HEK293T (cell line): ENCODE measurements at regions not wholly inside any gene's neighbourhood (a gene's known extent, or its start where the extent isn't known, plus 50 kb on each side); places are given as distances from the start of the nearest gene placed in this dataset.

Source experiments
- CTCF ChIA-PET: fragments of 350-600 bp; formaldehyde crosslinking; extraction: SDS; loops from one replicate; lab custom pipeline; 2021; ENCODE audit warnings: antibody characterized with exemption, inconsistent platforms; lab: Yijun Ruan, JAX
- POLR2A ChIA-PET: fragments of 350-600 bp; formaldehyde crosslinking; extraction: SDS; loops from one replicate; lab custom pipeline; 2020; ENCODE audit warnings: antibody characterized with exemption, inconsistent platforms; lab: Yijun Ruan, JAX
- DNase-seq: peaks from one replicate; pipeline ENCODE4 v3.0.0; 2012; ENCODE audit warnings: mixed read lengths; ENCODE audit errors: extremely low spot score
- ARNT ChIP-seq: fragments of 450-650 bp; IDR thresholded peaks from 2 replicates; pipeline ENCODE4 v1.6.1; 2017; ENCODE audit warnings: mild to moderate bottlenecking
- BHLHE40 ChIP-seq: fragments of 450-650 bp; IDR thresholded peaks from 2 replicates; pipeline ENCODE4 v1.6.1; 2016; ENCODE audit warnings: mild to moderate bottlenecking, moderate library complexity, borderline replicate concordance
- CTBP1 ChIP-seq: fragments of 450-650 bp; IDR thresholded peaks from 2 replicates; pipeline ENCODE4 v1.6.1; 2016; ENCODE audit warnings: borderline replicate concordance
- ELF4 ChIP-seq: fragments of 450-650 bp; IDR thresholded peaks from 2 replicates; pipeline ENCODE4 v1.6.1; 2017; ENCODE audit warnings: antibody characterized with exemption
- FOXA1 ChIP-seq: fragments of 450-650 bp; IDR thresholded peaks from 2 replicates; pipeline ENCODE4 v1.6.1; 2016; ENCODE audit warnings: mild to moderate bottlenecking
- FOXK2 ChIP-seq: fragments of 450-650 bp; IDR thresholded peaks from 2 replicates; pipeline ENCODE4 v1.6.1; 2016; ENCODE audit warnings: mild to moderate bottlenecking
- FOXM1 ChIP-seq: fragments of 450-650 bp; IDR thresholded peaks from 2 replicates; pipeline ENCODE4 v1.6.1; 2017; ENCODE audit warnings: mild to moderate bottlenecking, borderline replicate concordance
- HDGF ChIP-seq: fragments of 450-650 bp; IDR thresholded peaks from 2 replicates; pipeline ENCODE4 v1.6.1; 2017; ENCODE audit warnings: antibody characterized with exemption, borderline replicate concordance
- L3MBTL2 ChIP-seq: fragments of 450-650 bp; conservative IDR thresholded peaks from 2 replicates; pipeline ENCODE4 v1.6.1; 2016; ENCODE audit warnings: mild to moderate bottlenecking
- LEF1 ChIP-seq: fragments of 450-650 bp; IDR thresholded peaks from 2 replicates; pipeline ENCODE4 v1.6.1; 2017; ENCODE audit warnings: mild to moderate bottlenecking, borderline replicate concordance
- NFRKB ChIP-seq: fragments of 450-650 bp; IDR thresholded peaks from 2 replicates; pipeline ENCODE4 v1.6.1; 2016; ENCODE audit warnings: mild to moderate bottlenecking, moderate library complexity
- PKNOX1 ChIP-seq: fragments of 450-650 bp; IDR thresholded peaks from 2 replicates; pipeline ENCODE4 v1.6.1; 2016
- SP1 ChIP-seq: fragments of 450-650 bp; IDR thresholded peaks from 2 replicates; pipeline ENCODE4 v1.6.1; 2017
- SUZ12 ChIP-seq: fragments of 450-650 bp; IDR thresholded peaks from 2 replicates; pipeline ENCODE4 v1.6.1; 2016; ENCODE audit warnings: mild to moderate bottlenecking
- TARDBP ChIP-seq: fragments of 450-650 bp; IDR thresholded peaks from 2 replicates; pipeline ENCODE4 v1.6.1; 2016
- ZNF384 ChIP-seq: fragments of 450-650 bp; IDR thresholded peaks from 2 replicates; pipeline ENCODE4 v1.6.1; 2016

DNA sequence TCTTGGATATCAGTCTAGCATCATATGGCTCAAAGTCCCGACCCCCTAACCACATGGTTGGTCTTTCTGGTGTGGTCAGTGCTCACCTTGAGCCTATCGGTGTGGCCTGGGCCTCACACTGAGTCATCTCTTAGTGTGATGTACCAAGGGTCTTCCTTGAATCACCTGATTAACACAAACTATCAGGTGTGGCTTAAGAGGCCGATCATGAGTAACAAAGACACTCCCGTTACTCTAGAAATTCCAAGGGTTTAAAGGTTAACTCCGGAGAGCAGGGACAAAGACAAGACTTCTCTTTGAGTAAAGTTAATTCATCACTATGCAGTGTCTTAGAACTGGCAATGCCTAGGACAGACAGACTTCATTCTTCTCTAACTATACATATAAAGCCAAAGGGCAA lies 52.3 kb upstream of the ARMC3 start:
- ChIA-PET POLR2A (no interaction called here), CTCF (no interaction called here)

GRCh38 chr10:22874189-22874854 lies 53.5 kb upstream of the ARMC3 start:
- CTCF ChIA-PET, result no interaction called here
- POLR2A ChIA-PET, result no interaction called here
- TF ChIP-seq ARNT (no peak), SUZ12 (no peak)
- DNase-seq, result no peak

More for the DNA sequence above, 52.3 kb upstream of the ARMC3 start:
- DNase-seq, result no peak
- TF ChIP-seq NFRKB, result no peak
- no peak for TF ChIP-seq TARDBP
- no peak for TF ChIP-seq SP1
- TF ChIP-seq PKNOX1, result no peak
- TF ChIP-seq FOXA1, result no peak
- TF ChIP-seq L3MBTL2, result no peak
- no peak for TF ChIP-seq SUZ12

- TF ChIP-seq ZNF384 (no peak), BHLHE40 (no peak), FOXA1 (no peak), CTBP1 (no peak), NFRKB (no peak), TARDBP (no peak), HDGF (no peak), SUZ12 (no peak), LEF1 (no peak), FOXM1 (no peak), ELF4 (no peak), SP1 (no peak)
- CTCF ChIA-PET, result no interaction called here
- DNase-seq, result no peak
- POLR2A ChIA-PET, result no interaction called here
Measured at GRCh38 chr10:22856444-22857074, 71.3 kb upstream of the ARMC3 start.

DNA sequence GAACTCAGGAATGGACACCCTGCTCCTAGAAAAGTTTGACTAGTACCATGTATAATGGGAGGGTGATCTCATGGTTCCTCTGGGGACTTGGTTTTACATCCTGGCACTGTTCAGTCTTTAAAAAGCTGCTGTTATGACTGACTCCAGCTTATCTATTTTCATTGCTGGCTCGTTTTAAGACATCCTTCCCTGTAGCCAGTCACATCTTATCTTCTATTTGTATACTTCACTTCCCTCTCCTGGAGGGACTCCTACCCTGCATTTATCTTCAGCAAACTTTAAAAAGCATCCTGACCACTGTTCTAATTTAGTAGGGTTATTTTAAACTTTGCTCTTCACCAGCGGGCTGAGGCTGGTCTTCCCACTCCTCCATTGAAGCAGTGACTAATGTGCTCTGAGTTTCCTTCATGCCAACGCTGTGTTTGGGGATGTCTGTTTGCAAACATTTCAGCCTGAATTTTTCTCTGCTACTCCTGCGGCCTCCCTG lies 72.9 kb upstream of the ARMC3 start:
- no peak for DNase-seq
- POLR2A ChIA-PET, result no interaction called here
- CTCF ChIA-PET, result no interaction called here
- TF ChIP-seq FOXM1 (no peak), SUZ12 (no peak), ELF4 (no peak), CTBP1 (no peak), TARDBP (no peak), FOXA1 (no peak), NFRKB (no peak), PKNOX1 (no peak), FOXK2 (no peak), SP1 (no peak), HDGF (no peak), BHLHE40 (no peak), ZNF384 (no peak), L3MBTL2 (no peak), LEF1 (no peak), ARNT (no peak)

GRCh38 chr10:22853906-22854447 lies 73.9 kb upstream of the ARMC3 start:
- no peak for TF ChIP-seq CTBP1
- no peak for TF ChIP-seq NFRKB
- no peak for TF ChIP-seq L3MBTL2
- TF ChIP-seq FOXK2, result no peak
- no peak for TF ChIP-seq FOXA1
- TF ChIP-seq HDGF, result no peak
- TF ChIP-seq FOXM1, result no peak
- TF ChIP-seq SP1, result no peak
- no peak for TF ChIP-seq ELF4
- no peak for TF ChIP-seq SUZ12
- no peak for TF ChIP-seq LEF1
- TF ChIP-seq PKNOX1, result no peak
- no peak for TF ChIP-seq TARDBP
- ChIA-PET POLR2A (no interaction called here), CTCF (no interaction called here)
- no peak for DNase-seq

DNA sequence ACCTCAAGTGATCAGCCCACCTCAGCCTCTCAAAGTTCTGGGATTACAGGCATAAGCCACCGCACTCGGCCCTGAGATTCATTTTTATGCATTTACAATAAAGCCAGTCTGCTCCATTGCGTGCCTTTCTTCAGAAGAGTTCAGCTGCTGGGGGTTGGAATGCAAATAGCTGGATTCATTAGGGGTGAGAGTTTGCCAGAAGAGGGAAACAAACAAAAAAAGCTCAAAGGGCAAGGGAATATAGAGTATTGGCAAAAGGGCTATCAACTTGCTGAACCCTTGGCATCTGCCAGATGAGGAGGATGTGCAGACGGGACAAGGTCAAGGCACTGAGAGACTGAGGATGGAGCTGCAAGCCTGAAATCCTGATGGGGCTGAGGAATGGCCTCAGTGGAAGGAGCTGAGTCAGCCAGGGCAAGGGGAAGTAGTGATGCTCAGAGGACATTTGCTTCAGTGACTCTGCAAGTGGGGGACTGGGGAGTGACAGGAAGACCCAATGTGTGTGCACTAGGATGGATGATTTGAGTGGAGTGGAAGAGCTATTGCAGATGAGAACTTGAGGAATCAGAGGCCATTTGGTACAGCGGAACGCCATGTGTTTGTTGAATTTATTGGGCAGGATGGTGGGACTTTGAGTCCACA lies 75.0 kb upstream of the ARMC3 start:
- ChIA-PET POLR2A (no interaction called here), CTCF (no interaction called here)
- TF ChIP-seq NFRKB (no peak), CTBP1 (no peak), PKNOX1 (no peak), ZNF384 (no peak), LEF1 (no peak), HDGF (no peak), SP1 (no peak), BHLHE40 (no peak), TARDBP (no peak), ELF4 (no peak), L3MBTL2 (no peak), SUZ12 (no peak), FOXA1 (no peak), FOXM1 (no peak), ARNT (no peak), FOXK2 (no peak)
- no peak for DNase-seq
